Panc1 (cell line): ENCODE measurements at regions not wholly inside any gene's neighbourhood (a gene's known extent, or its start where the extent isn't known, plus 50 kb on each side); places are given as distances from the start of the nearest gene placed in this dataset.

ENCODE experiments used
- CTCF ChIP-seq: fragments of 450-650 bp; IDR thresholded peaks from 2 replicates; pipeline ENCODE4 v1.5.1; 2017; ENCODE audit warnings: mild to moderate bottlenecking
- POLR2AphosphoS5 ChIP-seq: IDR thresholded peaks from 2 replicates; pipeline ENCODE4 v1.6.1; 2012; ENCODE audit warnings: mild to moderate bottlenecking, low read depth, low read length, moderate library complexity
- REST ChIP-seq, 2 experiments: IDR thresholded peaks; 2 replicates each; pipeline ENCODE4 v1.6.1; 2011 to 2012; ENCODE audit warnings: low read depth in 2 of 2, control low read depth in 1 of 2, low read length in 1 of 2, mild to moderate bottlenecking in 1 of 2, moderate library complexity in 1 of 2; ENCODE audit not compliant: insufficient read depth in 1 of 2
- SIN3A ChIP-seq: IDR thresholded peaks from 2 replicates; pipeline ENCODE4 v1.6.1; 2012; ENCODE audit warnings: low read depth, mild to moderate bottlenecking, low read length, moderate library complexity, borderline replicate concordance; ENCODE audit not compliant: insufficient read depth
- TCF7L2 ChIP-seq: IDR thresholded peaks from 2 replicates; pipeline ENCODE4 v1.6.1; 2011; ENCODE audit warnings: mild to moderate bottlenecking, low read depth, low read length, inconsistent platforms

- TF ChIP-seq REST (IDR thresholded peaks at IDR 0.05; ENCODE audit: insufficient read depth in 1 of 2, low read depth in 2 of 2, low read length in 1 of 2) = no peak
- no peak for TF ChIP-seq CTCF
- no peak for TF ChIP-seq POLR2AphosphoS5
- no peak for TF ChIP-seq SIN3A
- TF ChIP-seq TCF7L2 = no peak
Observed at GRCh38 chr2:224109751-224110150, 70.7 kb upstream of the SERPINE2 start.
